Glutamatergic neuron (in vitro differentiated cells): ENCODE measurements at regions not wholly inside any gene's neighbourhood (a gene's known extent, or its start where the extent isn't known, plus 50 kb on each side); places are given as distances from the start of the nearest gene placed in this dataset.

Experiments used
- DNase-seq: peaks from one replicate; pipeline ENCODE4 v3.0.0; 2022
- H3K27ac Mint-ChIP-seq: one replicate; pipeline ENCODE4 v1.8.0; 2020; ENCODE audit warnings: mild to moderate bottlenecking, mixed read lengths, inconsistent platforms; ENCODE audit not compliant: unreplicated experiment
- H3K27me3 Mint-ChIP-seq: one replicate; pipeline ENCODE4 v1.8.0; 2020; ENCODE audit warnings: mild to moderate bottlenecking, moderate library complexity, mixed read lengths, inconsistent platforms; ENCODE audit not compliant: unreplicated experiment
- H3K36me3 Mint-ChIP-seq: one replicate; pipeline ENCODE4 v1.8.0; 2020; ENCODE audit warnings: mild to moderate bottlenecking, mixed read lengths, inconsistent platforms; ENCODE audit not compliant: unreplicated experiment
- H3K4me1 Mint-ChIP-seq: one replicate; pipeline ENCODE4 v1.8.0; 2020; ENCODE audit warnings: mild to moderate bottlenecking, low read depth, mixed read lengths, inconsistent platforms; ENCODE audit not compliant: unreplicated experiment
- H3K4me3 Mint-ChIP-seq: one replicate; pipeline ENCODE4 v1.8.0; 2020; ENCODE audit warnings: mild to moderate bottlenecking, mixed read lengths, inconsistent platforms; ENCODE audit not compliant: unreplicated experiment
- H3K9me3 Mint-ChIP-seq: one replicate; pipeline ENCODE4 v1.8.0; 2020; ENCODE audit warnings: mild to moderate bottlenecking, moderate library complexity, mixed read lengths, inconsistent platforms; ENCODE audit not compliant: unreplicated experiment
- TF ChIP-seq, protein P1 (sequence below): fragments of 200-600 bp; sonication (generic); IDR thresholded peaks from one replicate; pipeline ENCODE4 v1.5.0; 2021; ENCODE audit not compliant: partially characterized antibody, unreplicated experiment

DNA sequence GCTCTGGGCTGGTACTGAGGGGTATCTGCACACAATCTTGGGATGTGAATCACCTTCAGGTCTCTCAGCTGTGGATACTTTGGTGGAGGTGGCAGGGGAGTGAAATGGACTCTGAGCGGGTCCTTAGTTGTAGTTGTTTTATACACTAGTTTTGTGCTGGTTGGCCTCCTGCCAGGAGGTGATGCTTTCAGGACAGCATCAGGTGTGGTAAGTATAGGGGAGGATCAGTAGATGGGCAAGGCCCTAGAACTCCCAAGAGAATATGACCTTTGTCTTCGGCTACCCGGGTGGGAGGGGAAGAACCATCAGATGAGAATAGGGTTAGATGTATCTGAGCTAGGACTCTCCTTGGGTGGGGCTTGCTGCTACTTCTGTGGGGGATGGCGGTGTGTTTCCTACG is 2284.3 kb upstream of the PCDH20 start:
- Mint-ChIP-seq H3K4me1 (peaks cover 15% of the 10 kb centered on the region), H3K27ac (peak overlapping the region; percentile 59), H3K9me3 (peaks cover 3% of the 10 kb centered on the region), H3K36me3 (no peaks in the 10 kb centered on the region), H3K4me3 (no peak overlapping the region), H3K27me3 (no peaks in the 10 kb centered on the region)
- TF ChIP-seq, protein P1, sequence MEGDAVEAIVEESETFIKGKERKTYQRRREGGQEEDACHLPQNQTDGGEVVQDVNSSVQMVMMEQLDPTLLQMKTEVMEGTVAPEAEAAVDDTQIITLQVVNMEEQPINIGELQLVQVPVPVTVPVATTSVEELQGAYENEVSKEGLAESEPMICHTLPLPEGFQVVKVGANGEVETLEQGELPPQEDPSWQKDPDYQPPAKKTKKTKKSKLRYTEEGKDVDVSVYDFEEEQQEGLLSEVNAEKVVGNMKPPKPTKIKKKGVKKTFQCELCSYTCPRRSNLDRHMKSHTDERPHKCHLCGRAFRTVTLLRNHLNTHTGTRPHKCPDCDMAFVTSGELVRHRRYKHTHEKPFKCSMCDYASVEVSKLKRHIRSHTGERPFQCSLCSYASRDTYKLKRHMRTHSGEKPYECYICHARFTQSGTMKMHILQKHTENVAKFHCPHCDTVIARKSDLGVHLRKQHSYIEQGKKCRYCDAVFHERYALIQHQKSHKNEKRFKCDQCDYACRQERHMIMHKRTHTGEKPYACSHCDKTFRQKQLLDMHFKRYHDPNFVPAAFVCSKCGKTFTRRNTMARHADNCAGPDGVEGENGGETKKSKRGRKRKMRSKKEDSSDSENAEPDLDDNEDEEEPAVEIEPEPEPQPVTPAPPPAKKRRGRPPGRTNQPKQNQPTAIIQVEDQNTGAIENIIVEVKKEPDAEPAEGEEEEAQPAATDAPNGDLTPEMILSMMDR: no peak
- DNase-seq: no peak

DNA sequence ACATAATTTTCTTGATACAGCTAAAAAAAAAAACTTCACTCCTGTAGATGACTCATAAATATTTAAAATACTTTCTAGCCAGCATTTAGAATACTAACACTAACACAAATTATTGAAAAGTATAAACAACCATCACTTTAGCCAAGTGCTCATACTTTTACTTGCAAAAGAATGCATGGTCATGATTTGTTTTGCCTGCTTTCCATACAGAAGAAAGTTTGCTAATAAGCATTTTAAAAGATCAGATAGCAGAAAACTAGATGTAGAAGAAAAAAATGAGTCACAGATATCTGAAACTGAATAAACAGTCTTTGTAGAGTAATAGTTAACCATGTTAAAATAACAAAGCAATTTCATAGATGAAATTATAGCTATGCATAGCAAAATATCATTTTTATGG is 2280.4 kb upstream of the PCDH20 start:
- DNase-seq: no peak
- TF ChIP-seq, protein P1: no peak
- Mint-ChIP-seq H3K9me3 (peaks cover 3% of the 10 kb centered on the region), H3K27me3 (no peaks in the 10 kb centered on the region), H3K36me3 (peaks cover 4% of the 10 kb centered on the region), H3K27ac (no peak overlapping the region), H3K4me3 (no peak overlapping the region), H3K4me1 (peaks cover 15% of the 10 kb centered on the region)

DNA sequence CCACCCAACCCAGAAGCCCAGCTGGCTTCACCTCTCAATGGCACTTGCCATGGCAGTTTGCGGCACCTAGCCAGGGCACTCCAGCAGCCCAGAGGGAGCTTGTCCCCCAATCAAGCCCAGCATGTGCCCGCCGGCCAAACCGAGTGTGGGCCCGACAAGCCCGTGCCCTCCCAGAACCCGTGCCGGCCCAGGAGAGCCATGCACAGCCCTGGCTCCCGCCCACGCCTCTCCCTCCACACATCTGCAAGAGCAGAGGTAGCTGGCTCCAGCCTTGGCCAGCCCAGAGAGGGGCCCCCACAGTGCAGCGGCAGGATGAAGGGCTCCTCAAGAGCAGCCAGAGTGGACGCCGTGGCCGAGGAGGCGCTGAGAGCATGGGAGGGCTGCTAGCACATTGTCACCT is 2278.0 kb upstream of the PCDH20 start:
- TF ChIP-seq, protein P1: no peak
- Mint-ChIP-seq H3K4me1 (peaks cover 7% of the 10 kb centered on the region), H3K27ac (no peak overlapping the region), H3K36me3 (peaks cover 4% of the 10 kb centered on the region), H3K4me3 (no peak overlapping the region), H3K9me3 (no peaks in the 10 kb centered on the region), H3K27me3 (peaks cover 3% of the 10 kb centered on the region)
- DNase-seq: no peak

GRCh38 chr13:63691474-63691873 is 2275.8 kb upstream of the PCDH20 start:
- no peak for DNase-seq
- no peak overlapping the region for H3K4me3 Mint-ChIP-seq
- TF ChIP-seq, protein P1: no peak
- no peaks in the 10 kb centered on the region for H3K9me3 Mint-ChIP-seq
- H3K27ac Mint-ChIP-seq: peak overlapping the region; percentile 76
- peaks cover 7% of the 10 kb centered on the region for H3K4me1 Mint-ChIP-seq
- peaks cover 4% of the 10 kb centered on the region for H3K36me3 Mint-ChIP-seq
- peaks cover 3% of the 10 kb centered on the region for H3K27me3 Mint-ChIP-seq

- Mint-ChIP-seq H3K27ac (peak overlapping the region; percentile 24), H3K4me3 (no peak overlapping the region), H3K27me3 (peaks cover 3% of the 10 kb centered on the region), H3K36me3 (peaks cover 4% of the 10 kb centered on the region), H3K9me3 (no peaks in the 10 kb centered on the region), H3K4me1 (peaks cover 7% of the 10 kb centered on the region)
- no peak for DNase-seq
- TF ChIP-seq, protein P1: no peak
Measured at GRCh38 chr13:63690672-63691071, 2275.0 kb upstream of the PCDH20 start.
